Gastroesophageal sphincter (tissue), 3 donors: ENCODE measurements at regions not wholly inside any gene's neighbourhood (a gene's known extent, or its start where the extent isn't known, plus 50 kb on each side); places are given as distances from the start of the nearest gene placed in this dataset.

Experiments
- CTCF ChIP-seq, 4 experiments: fragments of 200-600 bp in 2 of 4; fragments of 450-650 bp in 2 of 4; sonication (generic) in 1 of 4; IDR thresholded peaks; one replicate each; pipeline ENCODE4 v1.5.1; 2017 to 2019; ENCODE audit warnings: antibody characterized with exemption in 4 of 4, mild to moderate bottlenecking in 2 of 4, moderate library complexity in 2 of 4
- EP300 ChIP-seq: sonication (generic); formaldehyde crosslinking; IDR thresholded peaks from one replicate; pipeline ENCODE4 v1.6.1; 2017; ENCODE audit warnings: antibody characterized with exemption, mild to moderate bottlenecking
- POLR2A ChIP-seq, 2 donors: fragments of 450-650 bp; IDR thresholded peaks; one replicate each; pipeline ENCODE4 v1.6.1; 2017; ENCODE audit warnings: antibody characterized with exemption in 2 of 2, mild to moderate bottlenecking in 2 of 2, moderate library complexity in 1 of 2
- POLR2AphosphoS5 ChIP-seq: sonication (generic); formaldehyde crosslinking; IDR thresholded peaks from one replicate; pipeline ENCODE4 v1.6.1; 2017; ENCODE audit warnings: antibody characterized with exemption

GRCh38 chr12:86917121-86917520 is 660.9 kb upstream of the MGAT4C start:
- no peak for TF ChIP-seq CTCF (IDR thresholded peaks at IDR 0.05)
- no peak for TF ChIP-seq POLR2AphosphoS5
- no peak for TF ChIP-seq POLR2A (IDR thresholded peaks at IDR 0.05)
- no peak for TF ChIP-seq EP300
